SH-SY5Y (cell line): ENCODE measurements at regions not wholly inside any gene's neighbourhood (a gene's known extent, or its start where the extent isn't known, plus 50 kb on each side); places are given as distances from the start of the nearest gene placed in this dataset.

Experiments used
- GATA2 ChIP-seq: IDR thresholded peaks from 2 replicates; pipeline ENCODE4 v1.6.1; 2011; ENCODE audit warnings: mild to moderate bottlenecking, low read depth, low read length
- GATA3 ChIP-seq: IDR thresholded peaks from 2 replicates; pipeline ENCODE4 v1.6.1; 2011; ENCODE audit warnings: low read depth, mild to moderate bottlenecking, low read length, moderate library complexity

- TF ChIP-seq GATA3 (no peak), GATA2 (no peak)
Observed at GRCh38 chr2:5067816-5068215, 624.4 kb upstream of the SOX11 start.

GRCh38 chr2:5070257-5070656 lies 621.9 kb upstream of the SOX11 start:
- TF ChIP-seq GATA2, result no peak
- no peak for TF ChIP-seq GATA3

- TF ChIP-seq GATA2, result no peak
- TF ChIP-seq GATA3, result no peak
Observed at GRCh38 chr2:5074733-5075132, 617.5 kb upstream of the SOX11 start.

- no peak for TF ChIP-seq GATA3
- TF ChIP-seq GATA2, result no peak
Observed at GRCh38 chr2:5076599-5076998, 615.6 kb upstream of the SOX11 start.

GRCh38 chr2:5077479-5078089 lies 614.6 kb upstream of the SOX11 start:
- TF ChIP-seq GATA2 (no peak), GATA3 (no peak)

GRCh38 chr2:5083402-5083801 lies 608.8 kb upstream of the SOX11 start:
- TF ChIP-seq GATA2 (no peak), GATA3 (no peak)

- no peak for TF ChIP-seq GATA2
- TF ChIP-seq GATA3, result no peak
Observed at GRCh38 chr2:5089409-5089808, 602.8 kb upstream of the SOX11 start.

GRCh38 chr2:5093056-5093455 lies 599.1 kb upstream of the SOX11 start:
- no peak for TF ChIP-seq GATA3
- TF ChIP-seq GATA2, result no peak

GRCh38 chr2:5093518-5093917 lies 598.7 kb upstream of the SOX11 start:
- TF ChIP-seq GATA2 (no peak), GATA3 (no peak)

GRCh38 chr2:5094192-5094591 lies 598.0 kb upstream of the SOX11 start:
- TF ChIP-seq GATA2, result no peak

- no peak for TF ChIP-seq GATA2
- TF ChIP-seq GATA3, result no peak
Observed at GRCh38 chr2:5098286-5098685, 593.9 kb upstream of the SOX11 start.

GRCh38 chr2:5102823-5103222 lies 589.4 kb upstream of the SOX11 start:
- TF ChIP-seq GATA2 (no peak), GATA3 (no peak)

- TF ChIP-seq GATA3 (peak; percentile 88), GATA2 (peak; percentile 95)
Observed at GRCh38 chr2:5111581-5111980, 580.6 kb upstream of the SOX11 start.

- TF ChIP-seq GATA2 (no peak), GATA3 (no peak)
Observed at GRCh38 chr2:5119046-5119445, 573.1 kb upstream of the SOX11 start.

GRCh38 chr2:5121121-5121520 lies 571.1 kb upstream of the SOX11 start:
- no peak for TF ChIP-seq GATA3
- no peak for TF ChIP-seq GATA2

- TF ChIP-seq GATA3 (peak; percentile 84), GATA2 (peak; percentile 96)
Observed at GRCh38 chr2:5121642-5122041, 570.5 kb upstream of the SOX11 start.
